Panc1 (cell line): ENCODE measurements at regions not wholly inside any gene's neighbourhood (a gene's known extent, or its start where the extent isn't known, plus 50 kb on each side); places are given as distances from the start of the nearest gene placed in this dataset.

Experiments used
- ATAC-seq: fragments of 200-7000 bp; cut with Tn5 transposase; 2 replicates; pipeline ENCODE4 v1.9.1; 2020; ENCODE audit warnings: mild to moderate bottlenecking, moderate library complexity
- BruUV-seq: library from RNA; stranded (reverse); fragments of 400-500 nt; replicated peaks from 2 replicates; lab custom pipeline; 2021; lab: Mats Ljungman, UMichigan
- CTCF ChIA-PET: fragments of 300-600 bp; sonication (Branson Sonifier 250); formaldehyde crosslinking; loops from one replicate; lab custom pipeline; 2022; ENCODE audit warnings: antibody characterized with exemption; lab: Charles Lee
- POLR2A ChIA-PET: fragments of 300-600 bp; sonication (Branson Sonifier 250); formaldehyde crosslinking; loops from one replicate; lab custom pipeline; 2022; ENCODE audit warnings: antibody characterized with exemption; lab: Charles Lee
- DNase-seq: peaks from one replicate; pipeline ENCODE4 v3.0.0-alpha.2; 2010; ENCODE audit warnings: low read depth, low spot score
- H3K27ac ChIP-seq: 2 replicates; pipeline ENCODE4 v1.5.1; 2011; ENCODE audit warnings: mild to moderate bottlenecking, low read length, inconsistent platforms
- H3K27me3 ChIP-seq: fragments of 200-500 bp; sonication (Bioruptor generic); 2 replicates; pipeline ENCODE4 v1.6.0; 2014; ENCODE audit warnings: low read length, inconsistent platforms; ENCODE audit not compliant: control insufficient read depth, insufficient read depth
- H3K36me3 ChIP-seq: fragments of 200-500 bp; sonication (Bioruptor generic); 2 replicates; pipeline ENCODE4 v1.5.1; 2014; ENCODE audit warnings: inconsistent platforms, mild to moderate bottlenecking, low read length, moderate library complexity; ENCODE audit not compliant: control insufficient read depth, insufficient read depth
- H3K4me1 ChIP-seq: 2 replicates; pipeline ENCODE4 v1.5.1; 2011; ENCODE audit warnings: inconsistent platforms, mild to moderate bottlenecking, low read length, moderate library complexity; ENCODE audit not compliant: control insufficient read depth, insufficient read depth
- H3K4me3 ChIP-seq, 2 experiments: 2 replicates each; pipeline ENCODE4 v1.5.1; 2011 to 2012; ENCODE audit warnings: low read depth in 2 of 2, low read length in 2 of 2, mild to moderate bottlenecking in 2 of 2, inconsistent platforms in 1 of 2, moderate library complexity in 1 of 2
- H3K9me3 ChIP-seq: fragments of 200-500 bp; sonication (Bioruptor generic); 2 replicates; pipeline ENCODE4 v1.5.1; 2014; ENCODE audit warnings: low read depth, mild to moderate bottlenecking, inconsistent platforms, low read length, moderate library complexity; ENCODE audit not compliant: control insufficient read depth, insufficient read depth
- CTCF ChIP-seq: fragments of 450-650 bp; IDR thresholded peaks from 2 replicates; pipeline ENCODE4 v1.5.1; 2017; ENCODE audit warnings: mild to moderate bottlenecking
- POLR2AphosphoS5 ChIP-seq: IDR thresholded peaks from 2 replicates; pipeline ENCODE4 v1.6.1; 2012; ENCODE audit warnings: mild to moderate bottlenecking, low read depth, low read length, moderate library complexity
- REST ChIP-seq, 2 experiments: IDR thresholded peaks; 2 replicates each; pipeline ENCODE4 v1.6.1; 2011 to 2012; ENCODE audit warnings: low read depth in 2 of 2, control low read depth in 1 of 2, low read length in 1 of 2, mild to moderate bottlenecking in 1 of 2, moderate library complexity in 1 of 2; ENCODE audit not compliant: insufficient read depth in 1 of 2
- SIN3A ChIP-seq: IDR thresholded peaks from 2 replicates; pipeline ENCODE4 v1.6.1; 2012; ENCODE audit warnings: low read depth, mild to moderate bottlenecking, low read length, moderate library complexity, borderline replicate concordance; ENCODE audit not compliant: insufficient read depth
- TCF7L2 ChIP-seq: IDR thresholded peaks from 2 replicates; pipeline ENCODE4 v1.6.1; 2011; ENCODE audit warnings: mild to moderate bottlenecking, low read depth, low read length, inconsistent platforms
- in situ Hi-C: cut with HindIII; loops from 2 replicates; pipeline ENCODE4 v1.10.0; 2016; ENCODE audit warnings: low sequenced_read_pairs, low pct_unique_long_range_greater_than_20kb
- intact Hi-C: fragments of 100-400 bp; cut with micrococcal nuclease; formaldehyde crosslinking; loops from one replicate; pipeline ENCODE4 v1.10.0; 2022; ENCODE audit not compliant: unreplicated experiment

- DNase-seq (no peak), ATAC-seq (no peak)
- ChIA-PET POLR2A (no interaction called here), CTCF (no interaction called here)
- BruUV-seq: no TSS peak
- TF ChIP-seq POLR2AphosphoS5: no peak
- no peak for TF ChIP-seq CTCF
- no peak for TF ChIP-seq SIN3A
- no peak for TF ChIP-seq TCF7L2
- TF ChIP-seq REST (IDR thresholded peaks at IDR 0.05; ENCODE audit: insufficient read depth in 1 of 2, low read depth in 2 of 2, low read length in 1 of 2): no peak
- peaks cover 9% of the 10 kb centered on the region for H3K27me3 ChIP-seq
- no peak overlapping the region for H3K4me3 ChIP-seq
- H3K9me3 ChIP-seq: peaks cover 5% of the 10 kb centered on the region; the same call in 1 of the 2 replicates
- no peak overlapping the region for H3K27ac ChIP-seq
- in situ Hi-C loops: no loop called here
- H3K4me1 ChIP-seq: no peaks in the 10 kb centered on the region
- H3K36me3 ChIP-seq: no peaks in the 10 kb centered on the region
- intact Hi-C loops: no loop called here
Observed at GRCh38 chr10:78124167-78124566, 90.5 kb downstream of the RPS24 start.

GRCh38 chr10:78129211-78129610 is 95.5 kb downstream of the RPS24 start:
- POLR2A ChIA-PET: no interaction called here

GRCh38 chr10:78130966-78131710 is 97.5 kb downstream of the RPS24 start:
- TF ChIP-seq POLR2AphosphoS5 (no peak), REST (IDR thresholded peaks at IDR 0.05; ENCODE audit: insufficient read depth in 1 of 2, low read depth in 2 of 2, low read length in 1 of 2) (no peak), TCF7L2 (no peak), SIN3A (no peak)
- no peaks in the 10 kb centered on the region for H3K9me3 ChIP-seq
- H3K4me3 ChIP-seq: no peak overlapping the region
- ChIA-PET CTCF (interaction anchor here (1.0 kb wide), 1 partner anchor 84 kb away, joined by 4 read pairs; no protein-coding TSS in a partner anchor), POLR2A (no interaction called here)
- DNase-seq (no peak), ATAC-seq (no peak)
- no TSS peak for BruUV-seq
- H3K36me3 ChIP-seq: no peaks in the 10 kb centered on the region
- peaks cover 15% of the 10 kb centered on the region for H3K27me3 ChIP-seq
- intact Hi-C loops (no loop called here), in situ Hi-C loops (no loop called here)
- H3K4me1 ChIP-seq: no peaks in the 10 kb centered on the region
- no peak overlapping the region for H3K27ac ChIP-seq

More at GRCh38 chr10:78129211-78129610, 95.5 kb downstream of the RPS24 start:
- BruUV-seq: no TSS peak
- Histone ChIP-seq H3K27me3 (peaks cover 3% of the 10 kb centered on the region; the same call in 1 of the 2 replicates), H3K4me3 (no peak overlapping the region), H3K27ac (no peak overlapping the region), H3K36me3 (no peaks in the 10 kb centered on the region), H3K4me1 (no peaks in the 10 kb centered on the region), H3K9me3 (no peaks in the 10 kb centered on the region)
- intact Hi-C loops: no loop called here
- no peak for DNase-seq
- CTCF ChIA-PET: no interaction called here
- in situ Hi-C loops: no loop called here
- no peak for ATAC-seq
- TF ChIP-seq TCF7L2: no peak
- TF ChIP-seq SIN3A: no peak
